GM19372 (cell line): ENCODE measurements at regions not wholly inside any gene's neighbourhood (a gene's known extent, or its start where the extent isn't known, plus 50 kb on each side); places are given as distances from the start of the nearest gene placed in this dataset.
"Not testable (repeated sequence)": the region's sequence is repeated elsewhere in the genome, so short reads cannot be mapped to it uniquely, and the experiment has no call there.

ENCODE experiments used
- ATAC-seq: cut with Tn5 transposase; IDR thresholded peaks from one replicate; pipeline ENCODE4 v1.9.1; 2021; ENCODE audit warnings: mild to moderate bottlenecking, low read depth, moderate library complexity; ENCODE audit not compliant: unreplicated experiment

DNA sequence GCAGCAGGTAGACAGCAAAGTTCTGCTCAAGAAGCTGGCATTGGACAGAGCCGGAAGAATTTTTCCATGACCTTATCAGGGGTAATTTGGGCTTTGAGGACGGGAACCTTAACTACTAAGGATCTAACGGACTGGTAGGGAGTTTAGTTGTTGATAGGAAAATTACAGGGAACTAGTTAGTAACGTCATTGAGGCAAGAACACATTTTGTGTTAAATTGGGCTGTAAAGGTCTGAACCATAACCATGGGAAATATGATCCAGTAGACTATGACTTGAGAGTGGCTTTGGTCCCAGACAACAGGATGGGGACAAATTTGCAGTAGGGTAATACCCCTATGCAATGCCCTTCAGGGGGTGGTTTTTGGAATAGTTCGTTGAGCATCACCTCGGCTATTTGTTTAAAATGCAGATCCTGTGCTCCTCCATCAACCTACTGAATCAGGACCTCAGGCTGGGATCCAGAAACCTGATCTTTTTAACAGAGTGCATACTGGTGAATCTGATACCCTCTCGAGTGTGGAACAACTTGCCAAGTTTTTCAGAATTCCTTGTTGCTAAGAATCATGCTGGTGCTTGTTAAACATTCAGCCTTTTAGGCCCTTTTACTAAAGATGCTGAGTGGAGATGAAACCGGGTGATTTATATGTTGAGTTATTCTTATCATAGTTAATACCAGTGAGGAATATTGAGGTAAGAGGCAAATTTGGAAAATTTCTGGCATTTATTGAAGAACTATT is 255.1 kb downstream of the MAP2K6 start:
- ATAC-seq = no peak

DNA sequence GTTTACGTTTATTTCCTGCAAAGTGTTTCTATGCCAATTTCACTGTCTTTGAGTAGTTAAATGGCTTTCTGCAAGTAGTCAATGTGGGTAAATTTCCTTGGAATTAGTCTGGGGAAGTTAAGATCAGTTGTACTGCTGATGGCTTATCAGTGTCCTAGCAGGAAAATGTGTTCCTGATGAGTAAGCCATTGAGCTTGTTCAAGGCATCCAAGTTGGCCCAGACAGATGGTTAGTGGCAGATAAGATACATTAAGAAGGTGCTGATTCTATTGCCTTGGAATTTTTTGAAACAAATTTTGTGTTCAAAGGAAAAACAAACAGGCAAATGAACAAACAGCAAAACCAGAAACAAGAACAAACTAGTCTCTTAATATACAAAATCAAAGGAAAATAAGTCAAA is 258.4 kb downstream of the MAP2K6 start:
- no peak for ATAC-seq

DNA sequence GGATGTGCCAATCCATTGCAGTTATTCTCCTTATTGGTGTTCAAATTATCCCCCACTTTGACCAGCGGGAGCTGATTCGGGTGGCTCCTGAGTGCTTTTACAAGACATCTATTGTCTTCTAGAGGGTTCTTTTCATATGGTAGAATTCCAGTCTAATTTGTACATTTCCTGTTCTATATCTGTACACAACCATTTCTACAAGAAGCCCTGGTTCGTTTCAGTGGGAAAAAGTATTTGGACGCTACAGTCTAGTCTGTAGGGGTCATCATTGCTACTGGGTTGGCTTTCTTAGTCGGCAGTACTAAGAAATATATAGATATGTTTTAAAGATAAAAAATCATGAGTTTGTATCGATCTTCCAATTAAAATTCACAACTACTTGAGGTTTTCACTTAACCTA is 262.6 kb downstream of the MAP2K6 start:
- no peak for ATAC-seq

DNA sequence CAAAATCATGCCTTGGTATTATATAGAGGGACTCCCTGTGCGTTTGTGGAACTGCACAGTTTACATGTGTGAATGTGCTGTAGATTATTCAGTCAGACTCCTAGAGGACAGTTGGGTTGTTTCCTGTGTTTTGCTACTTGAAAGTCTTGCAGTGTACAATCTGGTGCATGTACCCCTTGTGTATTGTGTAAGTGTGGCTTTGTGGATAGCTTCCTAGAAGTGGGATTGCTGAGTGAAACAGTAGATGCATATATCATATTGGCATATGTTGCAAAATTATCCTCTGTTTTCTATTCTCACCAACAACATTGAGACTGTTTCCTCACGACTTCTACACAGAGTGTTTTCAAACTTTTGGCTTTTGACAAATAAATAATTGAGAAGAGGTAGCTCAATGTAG is 263.7 kb downstream of the MAP2K6 start:
- no peak for ATAC-seq

DNA sequence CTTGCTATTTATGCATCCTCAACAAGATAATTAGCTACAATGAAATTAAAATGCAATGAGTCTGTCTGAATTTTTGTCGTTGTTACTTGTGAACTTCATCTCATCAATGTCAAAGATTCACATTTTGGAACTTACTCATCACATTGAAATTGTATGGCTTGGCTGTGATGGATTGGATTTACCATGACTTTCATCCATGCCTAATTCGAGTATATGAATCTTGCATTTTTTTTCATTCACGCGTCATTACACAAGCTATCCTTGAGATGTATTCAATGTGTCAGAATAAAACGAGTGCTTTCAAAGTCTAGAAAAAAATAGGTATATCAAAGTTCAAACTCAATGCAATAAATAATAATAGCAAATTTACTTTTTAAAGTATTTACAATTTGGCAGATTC is 265.3 kb downstream of the MAP2K6 start:
- no peak for ATAC-seq

DNA sequence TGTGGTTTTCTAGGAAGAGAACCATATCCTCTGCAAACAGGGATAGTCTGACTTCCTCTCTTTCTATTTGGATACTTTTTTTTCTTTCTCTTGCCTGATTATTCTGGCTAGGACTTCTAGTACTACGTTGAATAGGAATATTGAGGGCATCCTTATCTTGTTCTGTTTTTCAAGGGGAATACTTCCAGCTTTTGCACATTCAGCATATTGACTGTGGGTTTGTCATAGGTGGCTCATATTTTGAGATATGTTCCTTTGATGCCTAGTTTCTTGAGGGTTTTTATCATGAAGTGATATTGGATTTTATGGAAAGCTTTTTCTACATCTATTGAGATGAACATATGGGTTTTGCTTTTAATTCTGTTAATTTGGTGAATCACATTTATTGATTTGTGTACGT is 269.8 kb downstream of the MAP2K6 start:
- ATAC-seq = no peak

DNA sequence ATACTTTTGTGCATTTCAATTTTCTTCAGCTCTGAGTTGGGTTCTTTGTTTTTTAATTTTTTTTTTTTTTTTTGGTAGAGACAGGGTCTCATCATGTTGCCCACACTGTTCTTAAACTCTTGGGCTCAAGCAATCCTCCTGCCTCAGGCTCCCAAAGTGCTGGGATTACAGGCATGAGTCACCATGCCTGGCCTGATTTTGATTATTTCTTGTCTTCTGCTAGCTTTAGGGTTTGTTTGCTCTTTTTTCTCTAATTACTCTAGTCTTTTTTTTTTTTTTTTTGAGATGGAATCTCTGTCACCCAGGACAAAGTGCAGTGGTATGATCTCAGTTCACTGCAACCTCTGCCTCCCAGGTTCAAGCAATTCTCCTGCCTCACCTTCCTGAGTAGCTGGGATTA is 270.7 kb downstream of the MAP2K6 start:
- not testable (repeated sequence) for ATAC-seq

DNA sequence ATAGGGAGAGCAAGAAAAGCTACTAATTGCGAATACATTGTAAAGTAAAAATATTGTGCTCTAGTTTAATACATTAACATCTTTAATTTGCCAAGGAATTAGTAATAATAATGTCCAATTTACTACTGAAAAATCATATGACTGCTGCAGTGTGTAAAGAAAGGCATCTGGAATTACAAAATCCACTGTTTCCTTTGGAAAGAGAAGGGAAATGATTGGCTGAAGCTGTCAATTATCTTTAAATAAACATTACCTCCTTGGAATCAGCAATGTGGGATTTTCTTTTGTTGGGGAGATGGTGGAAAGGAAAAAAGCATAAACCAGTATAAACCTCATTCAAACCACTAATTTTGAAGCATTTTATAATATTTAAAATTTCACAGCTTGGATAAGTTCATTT is 276.0 kb downstream of the MAP2K6 start:
- ATAC-seq = no peak

DNA sequence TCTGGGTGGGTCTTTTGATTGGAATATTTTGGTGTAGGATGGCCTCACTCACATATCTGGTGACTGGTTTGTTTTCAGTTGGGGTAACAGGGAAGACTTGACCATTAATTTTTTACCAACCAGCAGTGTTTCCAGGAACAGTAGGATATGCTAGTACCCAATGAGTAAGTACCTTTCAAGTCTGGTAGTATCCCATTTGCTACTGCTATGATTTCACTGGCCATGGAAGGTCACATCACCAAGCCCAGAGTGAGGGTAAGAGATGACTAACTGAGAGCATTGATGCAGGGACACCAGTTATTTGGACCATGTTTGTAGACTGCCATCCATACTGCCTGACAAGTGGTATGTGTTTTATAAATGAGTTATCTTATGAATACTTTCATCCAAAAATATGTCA is 277.7 kb downstream of the MAP2K6 start:
- no peak for ATAC-seq

DNA sequence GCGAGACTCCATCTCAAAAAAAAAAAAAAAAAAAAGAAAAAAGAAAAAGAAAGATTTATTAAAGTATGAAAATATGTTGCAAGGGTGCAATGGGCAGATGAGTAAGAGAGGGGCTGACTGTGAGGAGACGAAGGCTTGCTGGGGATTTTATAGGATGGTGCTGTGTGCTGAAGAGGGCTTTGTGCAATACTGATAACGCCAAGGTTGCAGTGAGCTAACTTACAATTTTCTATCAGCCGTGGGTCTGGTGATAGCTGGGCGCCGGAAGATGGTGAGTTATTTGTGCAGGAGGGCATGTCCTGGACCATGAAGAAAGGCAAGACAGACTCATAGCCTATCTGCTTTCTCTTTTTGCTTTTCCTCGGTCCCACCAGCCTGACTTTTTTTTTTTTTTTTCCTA is 281.1 kb downstream of the MAP2K6 start:
- no peak for ATAC-seq

DNA sequence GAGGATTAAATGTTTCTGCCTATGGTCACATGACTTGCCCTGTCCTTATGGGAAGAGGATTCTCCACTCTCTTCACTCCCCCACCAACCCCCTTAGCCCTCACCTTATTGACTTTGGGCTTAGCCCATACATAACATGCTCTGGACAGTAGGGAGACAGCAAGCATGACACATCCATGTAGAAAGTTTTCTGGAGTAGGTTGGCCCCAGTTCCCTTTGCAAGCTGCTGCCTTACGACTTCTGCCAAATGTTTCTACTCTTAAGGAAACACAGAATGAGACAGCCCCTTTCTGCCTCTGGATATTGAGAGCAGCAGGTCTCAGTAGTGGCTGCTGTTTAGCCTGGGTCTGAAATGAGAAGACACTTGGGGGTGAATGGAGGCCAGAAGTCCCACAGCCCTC is 282.2 kb downstream of the MAP2K6 start:
- ATAC-seq = no peak

DNA sequence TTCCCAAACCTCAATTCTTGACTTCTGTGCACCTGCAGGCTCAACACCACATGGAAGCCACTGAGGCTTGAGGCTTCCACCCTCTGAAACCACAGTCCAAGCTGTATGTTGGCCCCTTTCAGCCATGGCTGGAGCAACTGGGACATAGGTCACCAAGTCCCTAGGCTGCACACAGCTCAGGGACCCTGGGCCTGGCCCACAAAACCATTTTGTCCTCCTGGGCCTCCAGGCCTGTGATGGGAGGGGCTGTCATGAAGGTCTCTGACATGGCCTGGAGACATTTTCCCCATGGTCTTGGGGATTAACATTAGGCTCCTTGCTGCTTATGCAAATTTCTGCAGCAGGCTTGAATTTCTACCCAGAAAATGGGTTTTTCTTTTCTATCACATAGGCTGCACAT is 283.9 kb downstream of the MAP2K6 start:
- ATAC-seq = not testable (repeated sequence)

DNA sequence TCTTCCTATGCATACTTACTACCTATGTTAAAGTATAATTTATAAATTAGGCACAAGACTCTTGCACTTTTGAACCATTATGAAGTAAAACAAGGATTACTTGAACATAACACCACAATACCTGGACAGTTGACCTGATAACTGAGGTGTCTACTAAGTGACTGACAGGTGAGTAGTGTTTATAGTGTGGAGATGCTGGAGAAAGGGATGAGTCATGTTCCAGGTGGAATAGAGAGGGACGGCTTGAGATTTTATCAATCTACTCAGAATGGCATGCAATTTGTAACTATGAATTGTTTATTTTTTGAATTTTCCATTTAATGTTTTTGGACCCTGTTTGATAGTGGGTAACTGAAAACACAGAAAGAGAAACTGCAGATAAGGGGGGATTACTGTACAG is 287.6 kb downstream of the MAP2K6 start:
- ATAC-seq = no peak

DNA sequence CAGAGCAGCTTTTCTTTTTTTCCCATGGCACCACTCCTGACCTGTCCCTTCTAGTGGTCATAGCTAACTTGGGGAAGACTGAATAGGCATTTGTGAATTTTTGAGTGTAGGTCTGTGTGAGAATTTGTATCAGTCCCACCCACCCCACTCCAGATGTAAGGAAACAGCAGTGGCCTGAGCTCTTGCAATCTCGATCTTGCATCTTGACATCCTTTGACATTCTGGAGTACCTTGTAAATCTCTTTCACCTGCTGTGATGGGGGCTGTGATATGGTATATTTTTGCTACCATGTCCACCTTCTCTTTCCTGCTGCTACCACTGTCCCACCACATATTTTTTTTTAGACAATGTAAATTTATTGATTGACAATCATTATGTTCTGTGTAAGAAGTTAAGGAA is 289.3 kb downstream of the MAP2K6 start:
- no peak for ATAC-seq

DNA sequence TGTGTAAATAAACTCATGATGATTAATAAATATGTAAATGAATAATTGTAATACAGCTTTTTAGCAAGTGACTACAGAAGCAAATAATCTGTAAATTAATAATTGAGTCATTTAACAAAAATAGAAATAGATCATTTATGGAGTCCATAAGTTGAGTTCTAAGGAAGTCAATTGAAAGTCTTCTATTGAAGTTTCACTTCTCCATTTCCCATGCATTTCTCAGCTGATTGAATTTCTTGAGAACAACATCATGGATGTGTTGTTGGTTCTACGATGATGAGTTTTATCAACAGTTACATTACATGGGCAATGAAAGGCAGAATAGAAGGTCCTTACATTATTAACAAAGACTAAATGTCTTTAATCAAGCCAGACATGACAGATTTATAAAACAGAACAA is 290.4 kb downstream of the MAP2K6 start:
- no peak for ATAC-seq

DNA sequence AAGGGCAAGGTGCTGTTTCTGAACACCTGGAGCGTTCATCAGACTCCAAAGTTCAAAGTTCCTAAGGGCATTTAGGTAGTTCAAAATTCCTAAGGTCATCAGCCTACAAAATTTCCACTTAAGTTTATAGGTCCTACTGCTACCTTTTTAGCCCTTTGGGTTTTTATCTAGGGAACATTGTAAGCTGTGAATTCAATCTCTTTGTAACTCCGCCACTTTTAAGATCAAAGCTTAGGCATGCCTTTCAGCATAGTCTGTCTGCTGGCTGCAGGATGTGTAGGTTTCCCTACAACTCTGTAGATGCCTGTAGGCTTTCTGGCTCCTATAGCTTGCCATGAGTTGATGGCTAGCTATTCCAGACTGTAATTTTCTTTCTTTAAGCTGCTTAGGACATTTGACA is 291.6 kb downstream of the MAP2K6 start:
- ATAC-seq = no peak

DNA sequence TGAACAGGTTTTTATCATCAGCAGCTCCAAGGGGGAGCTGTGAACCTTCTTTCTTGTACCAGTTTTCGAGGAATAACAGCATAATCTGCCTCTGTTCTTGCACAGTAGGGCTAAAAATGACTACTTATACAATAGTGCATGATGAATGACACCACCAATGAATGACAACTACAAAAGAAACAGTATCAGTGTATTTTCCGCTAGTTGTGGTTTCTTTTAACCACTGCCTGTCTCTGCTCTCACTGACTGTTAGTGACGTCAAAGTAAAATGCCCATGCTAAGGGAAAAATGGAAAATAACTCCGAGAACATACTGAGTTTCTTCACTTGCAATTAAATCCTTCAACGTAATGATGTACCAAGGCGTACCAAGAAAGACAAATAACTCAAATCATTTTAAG is 294.9 kb downstream of the MAP2K6 start:
- ATAC-seq = no peak

DNA sequence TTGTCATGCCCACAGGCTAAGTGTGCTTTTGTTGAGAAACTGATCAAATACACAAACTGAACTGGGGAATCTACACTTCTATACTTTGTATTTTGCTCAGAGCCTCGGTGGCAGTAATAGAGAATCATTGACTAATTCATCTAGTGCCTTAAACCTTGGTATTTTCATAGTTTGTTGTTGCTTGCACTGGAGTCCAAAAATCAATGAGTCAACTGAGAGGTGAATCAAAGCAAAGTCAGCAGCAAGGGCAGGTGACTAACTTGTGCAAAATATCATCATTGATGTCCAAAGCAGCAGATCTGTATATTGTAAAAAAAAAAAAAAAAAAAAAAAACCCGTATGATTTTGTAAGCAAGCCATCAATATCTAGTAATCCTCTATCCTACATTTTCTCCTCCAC is 296.4 kb downstream of the MAP2K6 start:
- ATAC-seq = no peak

DNA sequence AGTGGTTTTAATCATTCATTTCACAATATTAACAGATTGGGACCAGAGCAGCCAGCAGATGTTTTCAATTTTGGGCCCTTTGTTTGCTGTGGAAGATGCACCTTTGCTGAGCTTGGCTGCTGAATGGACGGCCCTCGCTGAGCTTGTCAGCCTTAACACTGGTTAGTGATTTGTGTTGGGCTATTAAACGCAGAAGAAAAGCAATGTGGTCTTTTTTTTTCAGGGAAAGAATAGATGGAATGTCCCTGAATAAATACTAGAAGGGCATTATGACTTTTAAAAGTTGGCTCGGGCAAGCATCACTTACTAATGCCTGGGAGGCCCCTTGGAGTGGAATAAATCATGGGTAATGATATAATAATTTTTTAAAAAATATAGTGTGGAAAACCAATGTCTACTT is 297.0 kb downstream of the MAP2K6 start:
- ATAC-seq = no peak

DNA sequence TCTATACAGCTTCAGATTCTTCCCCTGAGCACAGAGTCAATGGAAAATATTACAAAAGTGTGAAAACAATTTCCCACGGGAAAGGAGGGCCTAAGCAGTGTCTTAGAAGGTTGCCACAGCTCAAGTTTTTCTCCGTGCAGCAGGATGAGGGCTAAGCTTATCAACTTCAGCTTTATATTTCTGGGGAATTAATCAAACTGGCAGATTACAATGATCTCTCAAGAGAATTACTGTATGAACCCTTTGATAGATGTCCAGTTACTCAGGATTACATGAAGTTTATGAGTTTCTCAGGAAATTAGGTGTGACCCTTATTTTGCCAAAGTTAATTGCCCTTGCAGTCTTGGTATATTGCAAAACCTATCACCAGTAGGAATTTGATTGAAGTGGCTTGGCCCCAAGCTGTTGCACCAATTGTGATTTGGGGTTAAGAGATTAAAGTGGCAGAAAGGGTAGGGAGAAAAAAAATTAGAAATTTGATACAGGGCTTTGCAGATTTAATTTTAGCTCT is 298.4 kb downstream of the MAP2K6 start:
- no peak for ATAC-seq

DNA sequence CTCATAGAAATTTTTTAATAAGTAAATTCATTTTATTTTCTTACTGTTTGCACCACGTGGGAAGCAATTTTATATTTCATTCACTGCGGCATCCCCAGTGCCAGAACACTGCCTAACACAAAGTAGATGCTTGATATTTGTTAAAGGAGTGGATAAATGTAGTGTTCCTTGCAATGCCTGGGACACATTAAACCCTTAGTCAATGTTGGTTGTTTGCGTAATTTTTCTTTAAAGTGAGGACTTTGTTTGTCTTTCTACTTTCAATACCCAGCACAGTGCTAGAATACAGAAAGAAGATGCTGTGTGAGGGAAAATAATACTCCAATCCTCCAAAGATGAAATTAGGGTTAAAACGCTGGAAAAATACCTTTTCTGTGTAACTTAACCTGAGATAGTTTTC is 299.3 kb downstream of the MAP2K6 start:
- ATAC-seq = no peak

DNA sequence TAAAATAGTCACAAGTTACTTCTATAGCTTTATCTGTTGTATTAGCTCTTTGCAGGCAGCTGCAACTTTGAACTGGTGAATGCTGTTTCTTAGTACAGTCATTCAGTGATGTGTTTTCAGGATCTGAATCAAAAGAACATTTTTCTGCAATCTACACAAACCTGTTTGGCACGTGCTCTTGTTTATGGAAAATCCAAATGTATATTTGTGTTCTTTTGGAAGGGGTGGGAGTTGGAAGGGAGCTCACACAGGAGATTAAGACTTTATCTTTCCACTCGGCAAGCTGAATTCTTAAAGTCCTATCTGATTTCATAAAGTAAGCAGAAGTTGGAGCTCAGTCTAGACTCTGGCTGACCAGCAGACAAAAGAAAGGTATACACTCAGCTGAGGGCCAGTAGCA is 300.2 kb downstream of the MAP2K6 start:
- ATAC-seq = no peak

DNA sequence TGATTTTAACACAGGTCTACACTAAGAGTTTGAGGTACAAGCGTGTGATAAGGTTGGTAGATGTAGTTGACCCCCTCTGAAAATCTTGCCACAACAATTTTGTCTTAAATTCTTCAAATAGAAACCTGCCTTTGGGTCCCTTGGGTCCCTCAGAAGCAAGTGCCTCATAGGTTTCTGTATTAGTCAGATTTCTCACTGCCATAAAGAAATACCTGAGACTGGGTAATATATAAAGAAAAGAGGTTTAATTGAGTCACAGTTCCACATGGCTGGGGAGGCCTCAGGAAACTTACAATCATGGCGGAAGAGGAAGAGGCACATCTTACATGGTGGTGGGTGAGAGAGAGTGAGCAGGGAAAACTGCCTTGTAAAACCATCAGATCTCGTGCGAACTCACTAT is 301.2 kb downstream of the MAP2K6 start:
- no peak for ATAC-seq
